Right renal cortex interstitium (tissue), 3 donors: ENCODE measurements at regions not wholly inside any gene's neighbourhood (a gene's known extent, or its start where the extent isn't known, plus 50 kb on each side); places are given as distances from the start of the nearest gene placed in this dataset.
"Not testable (repeated sequence)": the region's sequence is repeated elsewhere in the genome, so short reads cannot be mapped to it uniquely, and the experiment has no call there.

ENCODE experiments used
- DNase-seq, 3 donors: peaks; one replicate each; pipeline ENCODE4 v3.0.0-alpha.2; 2013; ENCODE audit warnings: low read depth in 3 of 3, low spot score in 2 of 3

- DNase-seq, result no peak
Observed at GRCh38 chr5:4576908-4577307, 563.2 kb upstream of the ADAMTS16 start.

DNA sequence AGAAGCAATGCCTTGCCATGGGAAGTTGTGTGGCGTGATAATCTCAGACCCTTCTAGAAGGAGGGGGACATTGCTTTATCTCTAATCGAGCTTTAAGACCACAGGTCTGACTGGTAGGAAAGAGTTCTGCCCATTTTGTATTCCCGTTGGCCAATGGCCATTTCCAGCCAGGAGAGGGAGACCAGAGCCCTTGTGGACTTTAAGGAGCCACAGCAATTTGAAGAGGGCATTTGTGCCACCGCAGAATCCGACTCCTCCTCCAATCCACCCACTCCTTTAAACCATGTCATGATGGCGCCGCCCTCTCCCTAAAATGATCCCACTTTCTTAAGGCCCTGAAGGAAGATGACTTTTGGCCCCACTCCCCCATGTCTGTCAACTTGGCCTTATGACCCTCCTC lies 560.5 kb upstream of the ADAMTS16 start:
- no peak for DNase-seq

DNA sequence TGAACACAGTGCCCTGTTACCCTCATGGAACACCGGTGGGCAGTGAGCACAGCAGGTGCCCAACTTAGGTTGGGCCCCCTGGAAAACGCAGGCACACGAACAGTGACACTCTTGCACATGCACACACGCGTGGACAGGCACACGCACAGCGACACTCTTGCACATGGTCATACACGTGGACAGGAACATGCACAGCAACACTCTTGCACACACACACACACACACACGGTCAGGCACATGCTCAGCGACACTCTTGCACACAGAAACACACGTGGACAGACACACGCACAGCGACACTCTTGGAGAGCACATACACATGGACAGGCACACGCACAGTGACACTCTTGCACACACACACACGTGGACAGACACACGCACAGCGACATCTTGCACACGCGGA lies 559.4 kb upstream of the ADAMTS16 start:
- no peak for DNase-seq

DNA sequence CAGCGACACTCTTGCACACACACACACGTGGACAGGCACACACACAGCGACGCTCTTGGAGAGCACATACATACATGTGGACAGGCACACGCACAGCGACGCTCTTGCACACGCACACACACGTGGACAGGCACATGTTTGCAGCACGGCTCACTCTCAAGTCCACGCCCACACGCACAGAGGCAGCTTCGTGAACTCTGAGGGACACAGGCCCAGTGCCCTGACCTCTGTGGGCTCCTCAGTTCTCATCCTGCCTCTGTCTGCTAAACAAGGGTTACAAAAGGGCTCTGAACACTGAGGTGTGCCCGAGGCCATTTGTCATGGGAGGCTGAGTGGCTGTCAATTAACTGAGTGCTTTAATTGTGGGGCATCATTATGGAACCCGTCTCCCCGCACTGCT lies 558.8 kb upstream of the ADAMTS16 start:
- DNase-seq, result no peak

DNA sequence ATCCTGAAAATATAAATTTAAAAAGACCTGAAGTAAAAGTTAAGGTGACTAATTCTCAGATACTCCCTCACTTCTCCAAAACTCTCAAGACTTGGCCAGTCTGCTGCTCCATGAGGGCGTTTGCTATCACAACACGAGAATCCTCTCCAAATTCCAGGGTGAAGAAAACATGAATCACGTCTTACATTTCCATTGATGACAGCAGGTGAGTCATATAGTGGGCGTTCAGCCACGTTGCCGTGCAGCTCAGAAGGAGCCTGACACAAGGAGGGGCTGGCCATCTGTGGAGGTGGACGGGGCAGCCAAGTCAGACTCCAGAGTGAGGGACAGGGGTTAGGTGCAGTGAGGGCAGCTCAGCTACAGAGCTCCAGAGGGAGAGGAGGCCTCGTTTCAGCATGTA lies 555.1 kb upstream of the ADAMTS16 start:
- no peak for DNase-seq

GRCh38 chr5:4613440-4613839 lies 526.7 kb upstream of the ADAMTS16 start:
- no peak for DNase-seq

- DNase-seq, result no peak
Observed at GRCh38 chr5:4614088-4614487, 526.0 kb upstream of the ADAMTS16 start.

GRCh38 chr5:4615369-4615768 lies 524.8 kb upstream of the ADAMTS16 start:
- not testable (repeated sequence) for DNase-seq

GRCh38 chr5:4625206-4625896 lies 514.8 kb upstream of the ADAMTS16 start:
- no peak for DNase-seq

GRCh38 chr5:4627131-4627530 lies 513.0 kb upstream of the ADAMTS16 start:
- DNase-seq, result no peak

DNA sequence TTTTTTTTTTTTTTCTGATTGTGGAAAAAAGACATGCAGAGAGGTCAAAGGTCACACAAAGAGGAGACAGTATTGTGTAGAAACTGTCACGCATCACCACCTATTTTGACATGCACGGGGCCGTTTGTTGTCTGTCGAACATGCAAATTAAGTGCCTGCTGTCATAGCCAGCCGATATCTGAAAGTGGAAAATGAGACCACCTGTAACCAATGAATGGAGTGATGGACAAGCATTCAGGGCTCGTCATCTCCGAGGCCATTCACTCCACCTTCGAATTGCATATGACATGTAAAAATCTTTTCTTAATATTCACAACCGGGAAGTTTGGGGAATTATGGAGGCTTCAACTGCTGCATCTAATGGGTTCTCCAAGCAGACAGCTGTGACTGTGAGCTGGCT lies 512.2 kb upstream of the ADAMTS16 start:
- no peak for DNase-seq

DNA sequence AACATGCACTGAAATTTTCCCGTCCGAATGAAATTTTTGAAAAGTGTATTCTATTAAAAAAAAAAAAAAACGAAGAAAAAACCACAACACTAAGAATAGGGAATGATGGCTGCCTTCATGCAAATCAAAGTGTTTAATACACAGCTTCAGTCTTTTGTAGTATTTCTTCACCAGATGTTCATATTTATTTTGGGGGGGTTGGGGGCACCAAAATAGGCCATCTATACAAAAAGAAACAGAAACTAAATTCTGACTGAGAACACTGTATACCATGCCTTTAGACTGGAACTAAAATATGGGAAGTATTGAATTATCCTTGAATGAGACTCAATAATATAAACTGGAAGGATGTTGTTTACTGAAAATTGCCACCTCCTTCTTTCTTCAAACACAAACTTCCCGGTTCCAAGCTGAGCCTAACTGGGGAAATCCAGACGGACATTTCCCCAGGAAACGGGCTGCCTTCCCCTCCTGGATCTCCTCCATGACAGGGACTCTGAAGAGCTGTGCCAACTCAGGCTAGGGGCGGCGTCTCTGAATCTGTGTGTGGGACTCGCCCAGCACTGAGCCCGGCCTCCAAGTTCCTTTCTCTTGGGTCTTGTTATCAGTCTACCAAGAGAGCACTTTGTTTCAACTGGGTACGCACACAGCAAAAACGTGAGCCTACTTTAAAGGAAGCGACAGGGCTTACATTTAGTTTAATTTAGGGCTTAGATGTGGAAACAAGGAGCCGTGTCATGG lies 511.3 kb upstream of the ADAMTS16 start:
- DNase-seq, result no peak

DNA sequence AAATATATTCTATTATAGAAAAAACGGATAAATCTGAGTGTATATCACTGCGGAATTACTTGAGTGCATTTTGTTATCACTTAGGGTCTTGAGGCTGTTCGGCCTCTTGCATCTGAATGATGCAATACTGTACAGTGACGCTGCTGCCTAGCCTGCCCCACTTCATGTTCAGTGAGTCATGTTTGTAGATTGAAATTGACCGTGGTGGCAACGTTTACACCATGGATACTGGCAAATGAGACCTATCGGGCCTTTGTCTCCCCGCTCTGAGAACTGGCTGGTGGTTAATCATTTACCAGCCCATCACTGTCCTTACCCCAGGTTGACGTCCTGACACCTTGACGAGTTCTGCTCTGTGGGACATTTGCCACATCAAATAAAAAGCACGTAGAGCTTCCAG lies 510.1 kb upstream of the ADAMTS16 start:
- DNase-seq, result no peak

GRCh38 chr5:4634342-4634741 lies 505.8 kb upstream of the ADAMTS16 start:
- DNase-seq, result no peak

DNA sequence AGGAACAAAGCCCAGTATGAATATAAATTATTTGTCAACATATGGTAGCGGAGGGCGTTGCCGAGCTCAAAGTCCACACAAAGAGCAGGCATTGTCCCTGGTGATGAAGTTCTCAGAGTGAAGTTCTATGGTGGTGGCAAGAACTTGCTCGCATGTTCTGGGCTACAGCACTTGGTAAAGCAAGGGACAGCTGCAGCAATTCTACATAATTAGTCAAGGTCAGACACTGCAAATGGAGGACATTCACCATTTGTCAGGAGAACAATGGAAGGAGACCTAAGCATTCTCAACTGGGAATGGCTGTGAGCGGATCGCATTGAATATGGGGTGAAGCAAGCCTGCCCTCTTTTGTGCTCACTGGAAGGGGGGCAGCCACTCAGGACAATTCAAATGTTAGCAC lies 503.8 kb upstream of the ADAMTS16 start:
- no peak for DNase-seq

GRCh38 chr5:4639946-4640345 lies 500.2 kb upstream of the ADAMTS16 start:
- no peak for DNase-seq

- no peak for DNase-seq
Observed at GRCh38 chr5:4640795-4641194, 499.3 kb upstream of the ADAMTS16 start.

DNA sequence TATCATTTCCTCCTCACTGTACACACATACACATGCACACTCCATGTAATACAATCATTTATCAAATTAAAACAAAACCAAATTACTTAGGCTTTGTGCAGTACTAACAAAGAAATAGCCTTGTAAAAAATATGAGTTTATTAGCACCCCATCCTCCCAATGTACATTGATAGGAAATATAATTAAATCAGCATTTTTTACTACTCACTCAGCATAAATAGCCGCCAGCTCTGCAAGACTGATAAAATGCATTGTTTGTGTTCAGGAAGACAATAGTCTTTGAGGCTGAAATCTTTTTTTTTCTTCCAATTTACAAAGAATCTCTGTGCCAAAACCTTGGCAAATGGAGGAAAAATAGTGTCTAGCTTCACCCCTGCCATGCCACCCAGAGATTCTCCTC lies 497.6 kb upstream of the ADAMTS16 start:
- DNase-seq, result no peak

GRCh38 chr5:4643190-4643589 lies 496.9 kb upstream of the ADAMTS16 start:
- DNase-seq, result no peak

- no peak for DNase-seq
Observed at GRCh38 chr5:4643960-4644359, 496.2 kb upstream of the ADAMTS16 start.

- DNase-seq, result peak in 1 of 3 donors; percentile 30
Observed at GRCh38 chr5:4646715-4647375, 493.3 kb upstream of the ADAMTS16 start.

DNA sequence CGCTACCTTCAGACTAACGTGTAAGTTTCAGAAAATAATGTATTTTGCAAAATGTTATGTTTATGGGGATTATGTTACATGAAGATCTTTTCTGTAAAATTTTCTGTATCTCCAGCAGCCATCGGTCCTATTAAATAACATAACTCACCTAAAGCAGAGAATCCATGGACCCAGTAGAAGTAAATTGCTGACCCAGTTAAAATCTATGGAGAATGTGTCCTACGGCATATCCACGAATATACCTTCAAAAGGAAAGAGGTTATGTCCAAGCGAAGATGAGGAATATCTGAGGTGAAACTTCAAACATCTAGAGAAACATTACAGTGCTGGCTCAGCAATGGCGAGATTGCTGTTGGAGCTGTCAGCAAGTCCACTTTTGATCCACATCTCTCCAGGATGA lies 492.2 kb upstream of the ADAMTS16 start:
- DNase-seq, result no peak
